Esophagus (tissue), 2 donors: ENCODE measurements at regions not wholly inside any gene's neighbourhood (a gene's known extent, or its start where the extent isn't known, plus 50 kb on each side); places are given as distances from the start of the nearest gene placed in this dataset.
"Not testable (repeated sequence)": the region's sequence is repeated elsewhere in the genome, so short reads cannot be mapped to it uniquely, and the experiment has no call there.

Source experiments
- H3K27ac ChIP-seq, 2 donors: one replicate each; pipeline ENCODE4 v1.5.1; 2013; ENCODE audit warnings: low read depth in 2 of 2, mild to moderate bottlenecking in 2 of 2, inconsistent platforms in 1 of 2, low read length in 1 of 2, moderate library complexity in 1 of 2
- H3K27me3 ChIP-seq, 2 donors: one replicate each; pipeline ENCODE4 v1.6.1; 2013; ENCODE audit warnings: low read length in 2 of 2, control low read depth in 1 of 2, mild to moderate bottlenecking in 1 of 2; ENCODE audit not compliant: insufficient read depth in 2 of 2, control insufficient read depth in 1 of 2
- H3K36me3 ChIP-seq, 2 donors: one replicate each; pipeline ENCODE4 v1.6.1; 2013; ENCODE audit warnings: low read length in 1 of 2; ENCODE audit not compliant: control insufficient read depth in 2 of 2, insufficient read depth in 2 of 2
- H3K4me1 ChIP-seq, 2 donors: one replicate each; pipeline ENCODE4 v1.6.1; 2013; ENCODE audit warnings: low read length in 1 of 2; ENCODE audit not compliant: control insufficient read depth in 2 of 2, insufficient read depth in 2 of 2
- H3K4me3 ChIP-seq, 2 donors: one replicate each; pipeline ENCODE4 v1.5.1; 2013; ENCODE audit warnings: low read length in 2 of 2, mild to moderate bottlenecking in 2 of 2, low read depth in 1 of 2, moderate library complexity in 1 of 2
- H3K9me3 ChIP-seq, 2 donors: one replicate each; pipeline ENCODE4 v1.6.1; 2013; ENCODE audit warnings: mild to moderate bottlenecking in 2 of 2, low read depth in 1 of 2, low read length in 1 of 2, moderate library complexity in 1 of 2; ENCODE audit not compliant: control insufficient read depth in 2 of 2, insufficient read depth in 1 of 2
- WGBS, 2 donors: extraction: QIAGEN DNeasy Blood & Tissue Kit; methylation state at CpG; one replicate each; pipeline ENCODE4 v1.1.7; 2013; 5-methylcytosine and 5-hydroxymethylcytosine counted together
- donor health status: healthy with polysubstance abuse.
- donor health status: Bipolar disorder and iron deficiency.

- Histone ChIP-seq H3K4me3 (no peak overlapping the region), H3K9me3 (no peaks in the 10 kb centered on the region), H3K27me3 (no peaks in the 10 kb centered on the region), H3K36me3 (no peaks in the 10 kb centered on the region), H3K4me1 (no peaks in the 10 kb centered on the region), H3K27ac (no peak overlapping the region)
- 73 to 79% methylated on average over 1 of the region's 1 CpG for WGBS, 2 donors
Measured at GRCh38 chr1:178665579-178665978, 59.5 kb upstream of the RALGPS2 start.

- H3K27me3 ChIP-seq, H3K27ac ChIP-seq, H3K36me3 ChIP-seq, H3K4me1 ChIP-seq, H3K4me3 ChIP-seq, H3K9me3 ChIP-seq: not testable (repeated sequence)
- 79 to 82% methylated on average over 9 of the region's 9 CpGs for WGBS, 2 donors
Measured at GRCh38 chr1:178666891-178667290, 58.2 kb upstream of the RALGPS2 start.

- Histone ChIP-seq H3K9me3 (peaks cover 2 to 6% of the 10 kb centered on the region in 2 donors), H3K4me3 (no peak overlapping the region), H3K27me3 (no peaks in the 10 kb centered on the region), H3K4me1 (no peaks in the 10 kb centered on the region), H3K27ac (no peak overlapping the region), H3K36me3 (no peaks in the 10 kb centered on the region)
Measured at GRCh38 chr1:178672434-178672833, 52.6 kb upstream of the RALGPS2 start.

GRCh38 chr1:178674559-178674958 is 50.5 kb upstream of the RALGPS2 start:
- not testable (repeated sequence) for H3K4me1 ChIP-seq, H3K27me3 ChIP-seq, H3K27ac ChIP-seq, H3K36me3 ChIP-seq, H3K4me3 ChIP-seq, H3K9me3 ChIP-seq
- 68 to 87% methylated on average over 1 of the region's 1 CpG for WGBS, 2 donors
